ENCODE measurements at regions not wholly inside any gene's neighbourhood (a gene's known extent, or its start where the extent isn't known, plus 50 kb on each side); places are given as distances from the start of the nearest gene placed in this dataset.

DNA sequence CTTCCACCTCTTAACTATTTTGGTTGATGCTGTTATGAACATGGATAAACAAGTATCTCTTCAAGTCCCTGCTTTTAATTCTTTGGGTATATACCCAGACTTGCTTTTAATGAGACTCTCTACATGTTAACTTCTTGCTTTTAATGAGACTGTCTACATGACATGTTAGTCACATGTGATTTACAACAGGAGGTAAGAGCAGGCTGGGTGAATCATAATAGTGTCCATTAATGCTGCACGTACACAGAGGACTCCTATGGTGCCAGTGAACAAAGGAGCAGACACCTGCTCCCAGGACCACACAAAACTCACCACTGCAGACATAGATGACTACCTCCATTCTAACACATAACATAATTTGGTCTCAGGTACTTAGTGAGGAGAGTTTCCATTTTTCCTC lies 273.4 kb upstream of the NSMCE3 start:
- no TSS peak for BruUV-seq (replicated peaks)

More for the DNA sequence above, 273.4 kb upstream of the NSMCE3 start:
- no peaks in the 10 kb centered on the region for H3K79me2 ChIP-seq (ENCODE audit: control insufficient read depth, insufficient read depth, low read length)
- no peak overlapping the region for H2AFZ ChIP-seq (ENCODE audit: low read depth, low read length)
- no peak overlapping the region for H3K4me3 ChIP-seq (replicated peaks in 1 of 3; ENCODE audit: insufficient read depth in 1 of 3, low read depth in 1 of 3, low read length in 3 of 3)
- H3K4me1 ChIP-seq (ENCODE audit: control insufficient read depth, extremely low read depth, insufficient read depth, low read length) = no peaks in the 10 kb centered on the region
- no peaks in the 10 kb centered on the region for H3K27me3 ChIP-seq (ENCODE audit: control insufficient read depth in 2 of 2, insufficient read depth in 2 of 2, low read length in 2 of 2)
- TF ChIP-seq EZH2 (IDR thresholded peaks at IDR 0.05; ENCODE audit: borderline replicate concordance, low read depth, low read length, severe bottlenecking) (no peak), FOS (IDR thresholded peaks at IDR 0.05; ENCODE audit: borderline replicate concordance, insufficient read depth, low read length) (no peak), MYC (IDR thresholded peaks at IDR 0.05; ENCODE audit: low read depth, low read length) (no peak), POLR2A (IDR thresholded peaks at IDR 0.05; ENCODE audit: low read depth, low read length) (no peak), GATA2 (IDR thresholded peaks at IDR 0.05; ENCODE audit: insufficient read depth, insufficient read length, low read depth, low read length) (no peak), JUN (IDR thresholded peaks at IDR 0.05; ENCODE audit: borderline replicate concordance, insufficient read depth, insufficient read length, low read depth) (no peak), POLR2AphosphoS5 (IDR thresholded peaks at IDR 0.05; ENCODE audit: insufficient read depth, low read depth, low read length) (no peak)
- TF ChIP-seq, protein P1, sequence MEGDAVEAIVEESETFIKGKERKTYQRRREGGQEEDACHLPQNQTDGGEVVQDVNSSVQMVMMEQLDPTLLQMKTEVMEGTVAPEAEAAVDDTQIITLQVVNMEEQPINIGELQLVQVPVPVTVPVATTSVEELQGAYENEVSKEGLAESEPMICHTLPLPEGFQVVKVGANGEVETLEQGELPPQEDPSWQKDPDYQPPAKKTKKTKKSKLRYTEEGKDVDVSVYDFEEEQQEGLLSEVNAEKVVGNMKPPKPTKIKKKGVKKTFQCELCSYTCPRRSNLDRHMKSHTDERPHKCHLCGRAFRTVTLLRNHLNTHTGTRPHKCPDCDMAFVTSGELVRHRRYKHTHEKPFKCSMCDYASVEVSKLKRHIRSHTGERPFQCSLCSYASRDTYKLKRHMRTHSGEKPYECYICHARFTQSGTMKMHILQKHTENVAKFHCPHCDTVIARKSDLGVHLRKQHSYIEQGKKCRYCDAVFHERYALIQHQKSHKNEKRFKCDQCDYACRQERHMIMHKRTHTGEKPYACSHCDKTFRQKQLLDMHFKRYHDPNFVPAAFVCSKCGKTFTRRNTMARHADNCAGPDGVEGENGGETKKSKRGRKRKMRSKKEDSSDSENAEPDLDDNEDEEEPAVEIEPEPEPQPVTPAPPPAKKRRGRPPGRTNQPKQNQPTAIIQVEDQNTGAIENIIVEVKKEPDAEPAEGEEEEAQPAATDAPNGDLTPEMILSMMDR (IDR thresholded peaks at IDR 0.05; ENCODE audit: extremely low read depth in 1 of 2, insufficient read depth in 1 of 2, low read depth in 1 of 2, low read length in 2 of 2) = no peak
- TF ChIP-seq, protein P2, sequence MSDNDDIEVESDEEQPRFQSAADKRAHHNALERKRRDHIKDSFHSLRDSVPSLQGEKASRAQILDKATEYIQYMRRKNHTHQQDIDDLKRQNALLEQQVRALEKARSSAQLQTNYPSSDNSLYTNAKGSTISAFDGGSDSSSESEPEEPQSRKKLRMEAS (IDR thresholded peaks at IDR 0.05; ENCODE audit: insufficient read depth, insufficient read length) = no peak
- no peak for DNase-seq (ENCODE audit: low read depth, low spot score)
- dilution Hi-C loops (cut with MboI; ENCODE audit: extremely low pct_ligation_motif_present, low sequenced_read_pairs) (no loop called here), intact Hi-C loops (cut with micrococcal nuclease) (no loop called here)
- FAIRE-seq = no peak
- H3K36me3 ChIP-seq (ENCODE audit: control insufficient read depth in 2 of 2, extremely low read depth in 1 of 2, insufficient read depth in 2 of 2, low read length in 2 of 2) = no peaks in the 10 kb centered on the region
- no peaks in the 10 kb centered on the region for H3K9me1 ChIP-seq (replicated peaks; ENCODE audit: control insufficient read depth, extremely low read depth, insufficient read depth, low read length)
- no peak overlapping the region for H3K4me2 ChIP-seq (ENCODE audit: insufficient read depth, low read length)
- no peaks in the 10 kb centered on the region for H4K20me1 ChIP-seq (replicated peaks; ENCODE audit: control insufficient read depth, extremely low read depth, insufficient read depth, low read length)
- ChIA-PET CTCF (no interaction called here), POLR2A (no interaction called here)
- H3K9ac ChIP-seq (replicated peaks; ENCODE audit: extremely low read depth, insufficient read depth, low read length) = no peak overlapping the region
- H3K9me3 ChIP-seq (replicated peaks; ENCODE audit: control insufficient read depth, insufficient read depth, low read length) = no peaks in the 10 kb centered on the region
- H3K27ac ChIP-seq (ENCODE audit: insufficient read depth, low read depth, low read length) = no peak overlapping the region
